ENCODE measurements at regions not wholly inside any gene's neighbourhood (a gene's known extent, or its start where the extent isn't known, plus 50 kb on each side); places are given as distances from the start of the nearest gene placed in this dataset.

GRCh38 chr14:65303899-65304222 lies 108.7 kb upstream of the FUT8 start:
- TF ChIP-seq EZH2 (IDR thresholded peaks at IDR 0.05) = no peak
- no peak for TF ChIP-seq POLR2AphosphoS5 (IDR thresholded peaks at IDR 0.05; ENCODE audit: borderline replicate concordance, low read depth, low read length)
